Upper lobe of right lung (tissue), 1 donor: ENCODE measurements at regions not wholly inside any gene's neighbourhood (a gene's known extent, or its start where the extent isn't known, plus 50 kb on each side); places are given as distances from the start of the nearest gene placed in this dataset.

Experiments used
- ATAC-seq: fragments of 200-7000 bp; cut with Tn5 transposase; one replicate; pipeline ENCODE4 v1.9.1; 2020; ENCODE audit warnings: mild to moderate bottlenecking, moderate library complexity
- DNase-seq: peaks from one replicate; pipeline ENCODE4 v3.0.0-alpha.2; 2020
- H3K27ac ChIP-seq: fragments of 200-600 bp; one replicate; pipeline ENCODE4 v1.8.0; 2022
- H3K27me3 ChIP-seq: fragments of 200-600 bp; one replicate; pipeline ENCODE4 v1.8.0; 2022; ENCODE audit warnings: mild to moderate bottlenecking
- H3K36me3 ChIP-seq: fragments of 200-600 bp; one replicate; pipeline ENCODE4 v1.8.0; 2022
- H3K4me1 ChIP-seq: fragments of 200-600 bp; one replicate; pipeline ENCODE4 v1.8.0; 2022
- H3K4me3 ChIP-seq: fragments of 200-600 bp; one replicate; pipeline ENCODE4 v1.8.0; 2022; ENCODE audit warnings: mild to moderate bottlenecking
- H3K9me3 ChIP-seq: fragments of 200-600 bp; one replicate; pipeline ENCODE4 v1.8.0; 2022
- CTCF ChIP-seq: fragments of 200-600 bp; IDR thresholded peaks from one replicate; pipeline ENCODE4 v1.8.0; 2022; ENCODE audit warnings: antibody characterized with exemption
- intact Hi-C: fragments of 100-400 bp; cut with DNase I; formaldehyde crosslinking; loops from one replicate; pipeline ENCODE4 v1.11.0; 2022
- donor health status: DM: no; HTN: yes; CAD: no; lungs with severe emphysema.

- DNase-seq: no peak
- H3K27ac ChIP-seq: no peak overlapping the region
- H3K9me3 ChIP-seq: no peaks in the 10 kb centered on the region
- intact Hi-C loops: no loop called here
- H3K4me3 ChIP-seq: no peak overlapping the region
- H3K4me1 ChIP-seq: no peaks in the 10 kb centered on the region
- H3K27me3 ChIP-seq: no peaks in the 10 kb centered on the region
- H3K36me3 ChIP-seq: no peaks in the 10 kb centered on the region
- TF ChIP-seq CTCF: no peak
- no peak for ATAC-seq
Observed at GRCh38 chr4:103887191-103887590, 167.4 kb upstream of the TACR3 start.

- Histone ChIP-seq H3K4me3 (no peak overlapping the region), H3K27ac (no peak overlapping the region), H3K9me3 (no peaks in the 10 kb centered on the region), H3K27me3 (no peaks in the 10 kb centered on the region), H3K4me1 (no peaks in the 10 kb centered on the region), H3K36me3 (no peaks in the 10 kb centered on the region)
- DNase-seq (no peak), ATAC-seq (no peak)
- TF ChIP-seq CTCF: no peak
- intact Hi-C loops: no loop called here
Observed at GRCh38 chr4:103885152-103885551, 165.4 kb upstream of the TACR3 start.

GRCh38 chr4:103867311-103867710 is 147.5 kb upstream of the TACR3 start:
- Histone ChIP-seq H3K27me3 (no peaks in the 10 kb centered on the region), H3K4me1 (no peaks in the 10 kb centered on the region), H3K36me3 (no peaks in the 10 kb centered on the region), H3K27ac (no peak overlapping the region), H3K9me3 (peaks cover 5% of the 10 kb centered on the region), H3K4me3 (no peak overlapping the region)
- TF ChIP-seq CTCF: no peak
- intact Hi-C loops: no loop called here
- DNase-seq: no peak
- ATAC-seq: no peak

GRCh38 chr4:103853627-103854026 is 133.8 kb upstream of the TACR3 start:
- no peak for ATAC-seq
- H3K27ac ChIP-seq: no peak overlapping the region

GRCh38 chr4:103853146-103853545 is 133.4 kb upstream of the TACR3 start:
- intact Hi-C loops: no loop called here

More at GRCh38 chr4:103853627-103854026, 133.8 kb upstream of the TACR3 start:
- intact Hi-C loops: no loop called here
- no peaks in the 10 kb centered on the region for H3K4me1 ChIP-seq
- no peaks in the 10 kb centered on the region for H3K27me3 ChIP-seq
- TF ChIP-seq CTCF: no peak
- DNase-seq: no peak
- H3K9me3 ChIP-seq: no peaks in the 10 kb centered on the region
- H3K4me3 ChIP-seq: no peak overlapping the region
- H3K36me3 ChIP-seq: no peaks in the 10 kb centered on the region

More at GRCh38 chr4:103853146-103853545, 133.4 kb upstream of the TACR3 start:
- no peak for TF ChIP-seq CTCF
- DNase-seq (no peak), ATAC-seq (no peak)
- no peak overlapping the region for H3K27ac ChIP-seq
- H3K36me3 ChIP-seq: no peaks in the 10 kb centered on the region
- no peak overlapping the region for H3K4me3 ChIP-seq
- H3K27me3 ChIP-seq: no peaks in the 10 kb centered on the region
- H3K4me1 ChIP-seq: no peaks in the 10 kb centered on the region
- no peaks in the 10 kb centered on the region for H3K9me3 ChIP-seq
